Suprapubic skin (tissue), 4 donors: ENCODE measurements at regions not wholly inside any gene's neighbourhood (a gene's known extent, or its start where the extent isn't known, plus 50 kb on each side); places are given as distances from the start of the nearest gene placed in this dataset.

Source experiments
- DNase-seq, 2 donors: peaks; one replicate each; pipeline ENCODE4 v3.0.0-alpha.2; 2019; ENCODE audit warnings: low spot score in 2 of 2
- H3K27ac ChIP-seq: fragments of 200-600 bp; sonication (generic); one replicate; pipeline ENCODE4 v1.5.1; 2019
- H3K27me3 ChIP-seq: fragments of 200-600 bp; sonication (generic); one replicate; pipeline ENCODE4 v1.5.1; 2019
- H3K36me3 ChIP-seq: fragments of 200-600 bp; sonication (generic); one replicate; pipeline ENCODE4 v1.5.1; 2019
- H3K4me1 ChIP-seq: fragments of 200-600 bp; sonication (generic); one replicate; pipeline ENCODE4 v1.5.1; 2019
- H3K4me3 ChIP-seq: fragments of 200-600 bp; sonication (generic); one replicate; pipeline ENCODE4 v1.5.1; 2019; ENCODE audit warnings: mild to moderate bottlenecking
- H3K9me3 ChIP-seq: fragments of 200-600 bp; sonication (generic); one replicate; pipeline ENCODE4 v1.5.1; 2019
- CTCF ChIP-seq, 2 donors: fragments of 200-600 bp in 1 of 2; fragments of 450-650 bp in 1 of 2; sonication (generic) in 1 of 2; IDR thresholded peaks; one replicate each; pipeline ENCODE4 v1.5.1; 2016 to 2019; ENCODE audit warnings: antibody characterized with exemption in 2 of 2, mild to moderate bottlenecking in 1 of 2, moderate library complexity in 1 of 2
- EP300 ChIP-seq: sonication (generic); formaldehyde crosslinking; IDR thresholded peaks from one replicate; pipeline ENCODE4 v1.6.1; 2017; ENCODE audit warnings: antibody characterized with exemption
- POLR2A ChIP-seq, 2 donors: fragments of 450-650 bp; IDR thresholded peaks; one replicate each; pipeline ENCODE4 v1.6.1; 2017; ENCODE audit warnings: antibody characterized with exemption in 2 of 2, mild to moderate bottlenecking in 2 of 2, moderate library complexity in 2 of 2
- POLR2AphosphoS5 ChIP-seq, 3 donors: sonication (generic); formaldehyde crosslinking; IDR thresholded peaks; one replicate each; pipeline ENCODE4 v1.6.1; 2017; ENCODE audit warnings: antibody characterized with exemption in 3 of 3
- WGBS: methylation state at CpG from one replicate; pipeline ENCODE4 v1.1.5; 2018; 5-methylcytosine and 5-hydroxymethylcytosine counted together

- Histone ChIP-seq H3K27me3 (peaks cover 7% of the 10 kb centered on the region), H3K27ac (no peak overlapping the region), H3K4me3 (no peak overlapping the region), H3K9me3 (no peaks in the 10 kb centered on the region), H3K36me3 (no peaks in the 10 kb centered on the region), H3K4me1 (no peaks in the 10 kb centered on the region)
- 26% methylated on average over 1 of the region's 1 CpG for WGBS
- no peak for DNase-seq
- TF ChIP-seq POLR2AphosphoS5 (IDR thresholded peaks at IDR 0.05) (no peak), CTCF (IDR thresholded peaks at IDR 0.05) (no peak), EP300 (no peak), POLR2A (IDR thresholded peaks at IDR 0.05) (no peak)
Measured at GRCh38 chr12:115838952-115839351, 438.5 kb downstream of the MED13L start.

GRCh38 chr12:115837220-115837619 is 440.3 kb downstream of the MED13L start:
- H3K4me1 ChIP-seq: no peaks in the 10 kb centered on the region
- 76% methylated on average over 2 of the region's 2 CpGs for WGBS
- H3K4me3 ChIP-seq: no peak overlapping the region
- TF ChIP-seq CTCF (IDR thresholded peaks at IDR 0.05) (no peak), POLR2AphosphoS5 (IDR thresholded peaks at IDR 0.05) (no peak), POLR2A (IDR thresholded peaks at IDR 0.05) (no peak), EP300 (no peak)
- DNase-seq: no peak
- H3K36me3 ChIP-seq: no peaks in the 10 kb centered on the region
- H3K27me3 ChIP-seq: peaks cover 7% of the 10 kb centered on the region
- H3K27ac ChIP-seq: no peak overlapping the region
- no peaks in the 10 kb centered on the region for H3K9me3 ChIP-seq

- H3K27ac ChIP-seq: no peak overlapping the region
- H3K27me3 ChIP-seq: peaks cover 3% of the 10 kb centered on the region
Measured at GRCh38 chr12:115835445-115835844, 442.0 kb downstream of the MED13L start.

GRCh38 chr12:115833704-115834103 is 443.8 kb downstream of the MED13L start:
- H3K36me3 ChIP-seq: no peaks in the 10 kb centered on the region
- TF ChIP-seq POLR2A (IDR thresholded peaks at IDR 0.05) (no peak), CTCF (IDR thresholded peaks at IDR 0.05) (no peak), POLR2AphosphoS5 (IDR thresholded peaks at IDR 0.05) (no peak), EP300 (no peak)
- no peak for DNase-seq
- H3K9me3 ChIP-seq: no peaks in the 10 kb centered on the region
- no peaks in the 10 kb centered on the region for H3K27me3 ChIP-seq
- H3K4me3 ChIP-seq: no peak overlapping the region
- no peak overlapping the region for H3K27ac ChIP-seq
- H3K4me1 ChIP-seq: no peaks in the 10 kb centered on the region
- WGBS: 89% methylated on average over 4 of the region's 4 CpGs

More at GRCh38 chr12:115835445-115835844, 442.0 kb downstream of the MED13L start:
- no peaks in the 10 kb centered on the region for H3K9me3 ChIP-seq
- H3K4me3 ChIP-seq: no peak overlapping the region
- WGBS: 64% methylated on average over 4 of the region's 4 CpGs
- no peaks in the 10 kb centered on the region for H3K4me1 ChIP-seq
- H3K36me3 ChIP-seq: no peaks in the 10 kb centered on the region
- TF ChIP-seq CTCF (IDR thresholded peaks at IDR 0.05) (no peak), POLR2A (IDR thresholded peaks at IDR 0.05) (no peak), POLR2AphosphoS5 (IDR thresholded peaks at IDR 0.05) (no peak), EP300 (no peak)
- no peak for DNase-seq

- H3K4me1 ChIP-seq: no peaks in the 10 kb centered on the region
- H3K9me3 ChIP-seq: no peaks in the 10 kb centered on the region
- no peaks in the 10 kb centered on the region for H3K36me3 ChIP-seq
- H3K4me3 ChIP-seq: no peak overlapping the region
- H3K27ac ChIP-seq: no peak overlapping the region
- WGBS: 64% methylated on average over 4 of the region's 4 CpGs
- no peaks in the 10 kb centered on the region for H3K27me3 ChIP-seq
- no peak for DNase-seq
- TF ChIP-seq EP300 (no peak), CTCF (IDR thresholded peaks at IDR 0.05) (no peak), POLR2A (IDR thresholded peaks at IDR 0.05) (no peak), POLR2AphosphoS5 (IDR thresholded peaks at IDR 0.05) (no peak)
Measured at GRCh38 chr12:115830633-115831032, 446.9 kb downstream of the MED13L start.
